Smooth muscle cell (in vitro differentiated cells): ENCODE measurements at regions not wholly inside any gene's neighbourhood (a gene's known extent, or its start where the extent isn't known, plus 50 kb on each side); places are given as distances from the start of the nearest gene placed in this dataset.

ENCODE experiments used
- DNase-seq: peaks from one replicate; lab custom pipeline; 2025; ENCODE audit not compliant: unreplicated experiment; lab: John Stamatoyannopoulos, UW
- H2AFZ ChIP-seq: fragments of 200-600 bp; sonication (generic); 2 replicates; pipeline ENCODE4 v1.6.0; 2016; ENCODE audit warnings: antibody characterized with exemption, low read depth, mild to moderate bottlenecking
- H3F3A ChIP-seq: fragments of 200-600 bp; sonication (generic); 2 replicates; pipeline ENCODE4 v1.6.0; 2017; ENCODE audit warnings: antibody characterized with exemption, low read depth
- H3K27ac ChIP-seq: fragments of 200-600 bp; sonication (generic); 2 replicates; pipeline ENCODE4 v1.5.1; 2016; ENCODE audit warnings: low read depth, mild to moderate bottlenecking
- H3K27me3 ChIP-seq: fragments of 200-600 bp; sonication (generic); 2 replicates; pipeline ENCODE4 v1.6.1; 2016; ENCODE audit warnings: low read depth, mild to moderate bottlenecking
- H3K36me3 ChIP-seq: fragments of 200-600 bp; sonication (generic); 2 replicates; pipeline ENCODE4 v1.5.1; 2016; ENCODE audit warnings: low read depth
- H3K4me1 ChIP-seq: fragments of 200-600 bp; sonication (generic); 2 replicates; pipeline ENCODE4 v1.5.1; 2016; ENCODE audit warnings: low read depth
- H3K4me2 ChIP-seq: fragments of 200-600 bp; sonication (generic); 2 replicates; pipeline ENCODE4 v1.6.0; 2016; ENCODE audit warnings: mild to moderate bottlenecking
- H3K4me3 ChIP-seq: fragments of 200-600 bp; sonication (generic); 2 replicates; pipeline ENCODE4 v1.5.1; 2016; ENCODE audit warnings: mild to moderate bottlenecking
- H3K79me2 ChIP-seq: fragments of 200-600 bp; sonication (generic); 2 replicates; pipeline ENCODE4 v1.6.0; 2016; ENCODE audit warnings: low read depth, mild to moderate bottlenecking
- H3K9ac ChIP-seq: fragments of 200-600 bp; sonication (generic); 2 replicates; pipeline ENCODE4 v1.6.0; 2016; ENCODE audit warnings: low read depth
- H3K9me3 ChIP-seq: fragments of 200-600 bp; sonication (generic); replicated peaks from 2 replicates; pipeline ENCODE4 v1.5.1; 2016; ENCODE audit warnings: low read depth
- H4K20me1 ChIP-seq: fragments of 200-600 bp; sonication (generic); 2 replicates; pipeline ENCODE4 v1.6.0; 2016; ENCODE audit warnings: low read depth
- WGBS: methylation state at CpG from one replicate; pipeline ENCODE4 v1.1.7; 2016; ENCODE audit warnings: low lambda C conversion rate; 5-methylcytosine and 5-hydroxymethylcytosine counted together
- TF ChIP-seq, protein P1 (sequence below): fragments of 200-600 bp; sonication (generic); IDR thresholded peaks from 2 replicates; pipeline ENCODE4 v1.5.1; 2017; ENCODE audit warnings: borderline replicate concordance, mild to moderate bottlenecking, antibody characterized with exemption; ENCODE audit not compliant: insufficient read depth, poor library complexity, severe bottlenecking

GRCh38 chr3:182063742-182064141, 352.0 kb downstream of the SOX2 start:
- no peak for DNase-seq
- no peaks in the 10 kb centered on the region for H3K4me1 ChIP-seq
- no peaks in the 10 kb centered on the region for H3K79me2 ChIP-seq
- no peak overlapping the region for H3K4me3 ChIP-seq
- no peak overlapping the region for H2AFZ ChIP-seq
- no peaks in the 10 kb centered on the region for H3K9me3 ChIP-seq
- no peak overlapping the region for H3K27ac ChIP-seq
- no peaks in the 10 kb centered on the region for H3K36me3 ChIP-seq
- no peaks in the 10 kb centered on the region for H3F3A ChIP-seq
- no peak overlapping the region for H3K9ac ChIP-seq
- no peak overlapping the region for H3K4me2 ChIP-seq
- H4K20me1 ChIP-seq, result no peaks in the 10 kb centered on the region
- 63% methylated on average over 1 of the region's 1 CpG for WGBS
- H3K27me3 ChIP-seq, result peaks cover 21% of the 10 kb centered on the region
- TF ChIP-seq, protein P1, sequence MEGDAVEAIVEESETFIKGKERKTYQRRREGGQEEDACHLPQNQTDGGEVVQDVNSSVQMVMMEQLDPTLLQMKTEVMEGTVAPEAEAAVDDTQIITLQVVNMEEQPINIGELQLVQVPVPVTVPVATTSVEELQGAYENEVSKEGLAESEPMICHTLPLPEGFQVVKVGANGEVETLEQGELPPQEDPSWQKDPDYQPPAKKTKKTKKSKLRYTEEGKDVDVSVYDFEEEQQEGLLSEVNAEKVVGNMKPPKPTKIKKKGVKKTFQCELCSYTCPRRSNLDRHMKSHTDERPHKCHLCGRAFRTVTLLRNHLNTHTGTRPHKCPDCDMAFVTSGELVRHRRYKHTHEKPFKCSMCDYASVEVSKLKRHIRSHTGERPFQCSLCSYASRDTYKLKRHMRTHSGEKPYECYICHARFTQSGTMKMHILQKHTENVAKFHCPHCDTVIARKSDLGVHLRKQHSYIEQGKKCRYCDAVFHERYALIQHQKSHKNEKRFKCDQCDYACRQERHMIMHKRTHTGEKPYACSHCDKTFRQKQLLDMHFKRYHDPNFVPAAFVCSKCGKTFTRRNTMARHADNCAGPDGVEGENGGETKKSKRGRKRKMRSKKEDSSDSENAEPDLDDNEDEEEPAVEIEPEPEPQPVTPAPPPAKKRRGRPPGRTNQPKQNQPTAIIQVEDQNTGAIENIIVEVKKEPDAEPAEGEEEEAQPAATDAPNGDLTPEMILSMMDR, result no peak

- no peak overlapping the region for H3K4me3 ChIP-seq
- H3K4me2 ChIP-seq, result no peak overlapping the region
- no peaks in the 10 kb centered on the region for H3K9me3 ChIP-seq
- H3F3A ChIP-seq, result no peaks in the 10 kb centered on the region
- no peaks in the 10 kb centered on the region for H4K20me1 ChIP-seq
- H2AFZ ChIP-seq, result no peak overlapping the region
- peaks cover 13% of the 10 kb centered on the region for H3K27me3 ChIP-seq
- no peaks in the 10 kb centered on the region for H3K79me2 ChIP-seq
- H3K27ac ChIP-seq, result no peak overlapping the region
- TF ChIP-seq, protein P1, result no peak
- no peaks in the 10 kb centered on the region for H3K36me3 ChIP-seq
- H3K4me1 ChIP-seq, result no peaks in the 10 kb centered on the region
- DNase-seq, result no peak
- 87% methylated on average over 4 of the region's 4 CpGs for WGBS
- no peak overlapping the region for H3K9ac ChIP-seq
Measured at GRCh38 chr3:182067423-182067822, 355.7 kb downstream of the SOX2 start.

- WGBS, result 59% methylated on average over 3 of the region's 3 CpGs
Measured at GRCh38 chr3:182078316-182078715, 366.6 kb downstream of the SOX2 start.

GRCh38 chr3:182078929-182079328, 367.2 kb downstream of the SOX2 start:
- H3K36me3 ChIP-seq, result no peaks in the 10 kb centered on the region
- no peak overlapping the region for H3K4me3 ChIP-seq
- no peak overlapping the region for H2AFZ ChIP-seq
- H4K20me1 ChIP-seq, result no peaks in the 10 kb centered on the region
- H3K9me3 ChIP-seq, result no peaks in the 10 kb centered on the region
- no peak for DNase-seq
- no peak overlapping the region for H3K27ac ChIP-seq
- no peaks in the 10 kb centered on the region for H3K4me1 ChIP-seq
- no peaks in the 10 kb centered on the region for H3K79me2 ChIP-seq
- H3K27me3 ChIP-seq, result peaks cover 39% of the 10 kb centered on the region
- 70% methylated on average over 5 of the region's 5 CpGs for WGBS
- TF ChIP-seq, protein P1, result no peak
- H3K4me2 ChIP-seq, result no peak overlapping the region
- H3K9ac ChIP-seq, result no peak overlapping the region
- H3F3A ChIP-seq, result no peaks in the 10 kb centered on the region

More at GRCh38 chr3:182078316-182078715, 366.6 kb downstream of the SOX2 start:
- DNase-seq, result no peak
- Histone ChIP-seq H3K4me3 (no peak overlapping the region), H3K27ac (no peak overlapping the region), H3K27me3 (peaks cover 39% of the 10 kb centered on the region), H4K20me1 (no peaks in the 10 kb centered on the region), H3K79me2 (no peaks in the 10 kb centered on the region), H3K4me1 (no peaks in the 10 kb centered on the region), H3K36me3 (no peaks in the 10 kb centered on the region), H2AFZ (no peak overlapping the region), H3F3A (no peaks in the 10 kb centered on the region), H3K9me3 (no peaks in the 10 kb centered on the region), H3K9ac (no peak overlapping the region), H3K4me2 (no peak overlapping the region)
- TF ChIP-seq, protein P1, result no peak
